NCI-H2107 treated with DMSO at 0.1 percent for 48 hours (cell line): ENCODE measurements at regions not wholly inside any gene's neighbourhood (a gene's known extent, or its start where the extent isn't known, plus 50 kb on each side); places are given as distances from the start of the nearest gene placed in this dataset.
A peak's percentile ranks its signal among the peaks of the same experiment; 100 is the strongest.

Experiments used
- DNase-seq: peaks from one replicate; lab custom pipeline; 2025; ENCODE audit not compliant: unreplicated experiment; lab: John Stamatoyannopoulos, UW

GRCh38 chr12:16415155-16415554, 67.7 kb downstream of the MGST1 start:
- no peak for DNase-seq

- DNase-seq = no peak
Measured at GRCh38 chr12:16417058-16417457, 69.6 kb downstream of the MGST1 start.

DNA sequence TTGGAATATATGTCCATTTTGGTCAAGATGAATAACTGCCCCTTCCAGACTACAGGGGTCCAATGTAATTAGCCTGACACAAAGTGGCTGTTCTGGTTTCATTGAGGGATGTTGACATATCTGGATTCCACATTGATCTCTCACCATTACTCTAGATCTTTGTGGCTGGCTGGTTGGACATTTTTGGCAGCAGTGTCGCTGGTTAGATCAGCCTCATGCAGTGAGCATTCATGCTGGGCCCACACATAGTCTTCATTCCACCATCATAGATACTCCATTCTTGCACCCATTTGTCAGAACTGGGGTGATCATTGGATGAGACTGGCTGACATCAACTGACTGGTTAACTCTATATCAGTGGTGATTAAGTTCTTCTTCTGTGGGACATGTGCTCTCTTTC, 74.4 kb downstream of the MGST1 start:
- no peak for DNase-seq

DNA sequence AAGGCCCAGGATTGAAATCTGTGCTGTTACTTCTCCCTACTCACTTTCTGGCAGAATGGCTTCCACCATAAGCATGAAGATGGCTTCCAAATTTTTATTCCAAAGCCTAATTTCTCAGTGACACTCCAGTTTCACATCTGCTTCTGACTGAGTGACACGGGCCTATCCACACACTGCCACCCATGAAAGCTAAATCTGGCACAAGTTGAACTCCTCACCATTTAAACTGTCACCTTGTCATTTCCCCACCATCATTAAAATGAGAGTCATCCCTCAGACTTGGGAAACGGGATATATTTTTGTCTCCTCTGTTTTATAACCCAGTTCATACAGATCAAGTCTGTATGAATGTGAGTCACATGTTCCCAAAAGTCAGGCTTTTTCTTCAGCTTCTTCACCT, 77.1 kb downstream of the MGST1 start:
- no peak for DNase-seq

- DNase-seq = no peak
Measured at GRCh38 chr12:16435875-16436554, 88.6 kb downstream of the MGST1 start.

DNA sequence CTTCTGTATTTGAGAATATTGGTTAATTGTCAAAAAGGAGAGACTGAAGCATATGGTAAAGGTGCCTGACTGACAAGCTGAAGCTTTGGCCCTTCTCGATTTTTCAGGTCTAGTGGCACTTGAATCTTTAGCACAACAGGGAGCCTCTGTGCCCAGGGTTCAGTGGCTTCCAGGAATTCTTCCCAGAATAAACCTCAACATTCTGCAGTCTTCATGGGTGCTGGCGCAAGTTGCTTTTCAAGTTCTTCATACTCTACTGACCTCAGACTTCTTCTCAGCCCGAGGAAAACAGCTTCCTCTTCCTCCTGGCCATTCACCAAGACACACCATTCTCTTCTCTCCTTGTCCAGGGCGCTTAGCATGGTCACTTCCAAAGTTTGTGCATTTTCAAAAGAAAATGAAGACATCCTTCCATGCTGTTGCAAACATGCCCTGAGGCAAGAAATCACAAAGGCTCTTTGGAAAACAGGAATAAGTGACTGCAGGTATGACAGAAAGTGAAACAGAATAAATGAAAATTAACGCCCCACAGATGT, 89.9 kb downstream of the MGST1 start:
- no peak for DNase-seq

DNA sequence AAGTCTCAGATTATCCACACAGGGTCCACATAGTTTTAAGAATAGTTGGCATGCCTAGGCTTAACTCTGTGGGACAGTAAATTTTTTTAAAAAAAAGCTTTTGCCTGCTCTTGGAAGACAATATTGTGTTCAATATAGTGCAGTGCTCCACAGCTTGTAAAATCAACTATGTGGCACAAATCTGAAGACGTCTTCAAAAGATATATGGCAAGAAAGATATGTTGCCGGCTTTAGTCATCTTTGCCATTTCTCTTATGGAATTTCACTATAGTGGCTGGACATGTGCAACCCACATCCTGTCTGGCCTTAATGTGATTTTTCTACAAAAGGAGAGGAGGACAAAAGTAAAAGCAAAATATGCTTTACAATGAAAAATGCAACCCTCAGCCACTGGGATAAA, 90.5 kb downstream of the MGST1 start:
- no peak for DNase-seq

GRCh38 chr12:16449459-16449858, 102.0 kb downstream of the MGST1 start:
- no peak for DNase-seq

GRCh38 chr12:16453319-16453718, 105.9 kb downstream of the MGST1 start:
- DNase-seq = no peak

DNA sequence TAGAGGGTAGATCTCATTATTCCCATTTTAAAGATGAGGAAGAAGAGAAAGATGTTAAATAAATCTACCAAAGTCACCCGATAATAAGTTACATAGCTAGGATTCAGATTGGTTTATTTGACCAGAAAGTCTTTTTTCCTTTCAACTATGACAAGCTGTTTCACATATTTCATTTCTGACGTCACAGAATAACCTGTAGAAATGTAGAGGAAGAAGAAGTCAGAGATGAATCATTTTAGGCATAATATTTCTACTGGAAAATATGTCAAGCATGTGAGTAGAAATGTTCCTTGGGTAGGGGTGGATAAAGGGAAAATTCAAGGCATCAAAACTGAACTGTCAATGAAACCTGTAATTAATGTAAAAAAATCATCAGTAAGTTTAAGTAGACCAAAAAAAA, 107.0 kb downstream of the MGST1 start:
- DNase-seq = no peak

GRCh38 chr12:16458521-16459078, 111.2 kb downstream of the MGST1 start:
- DNase-seq = no peak

DNA sequence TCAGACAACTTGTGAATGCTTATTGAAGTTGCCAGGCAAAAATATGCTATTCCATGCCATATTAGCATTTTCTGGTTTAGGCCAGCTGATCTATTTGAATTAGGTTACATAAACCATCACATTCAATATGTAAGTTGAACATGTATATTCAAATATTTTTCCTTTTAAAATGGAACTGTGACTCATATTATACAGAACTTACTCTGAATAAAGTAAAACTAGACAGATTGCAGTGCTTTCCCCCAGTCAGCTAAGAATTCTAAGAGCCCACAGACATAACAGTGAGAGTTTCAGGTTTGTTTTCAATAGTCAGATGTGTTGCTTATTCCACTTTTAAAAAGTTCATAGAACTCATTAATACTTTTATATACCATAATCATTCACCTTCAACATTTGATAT, 119.8 kb downstream of the MGST1 start:
- no peak for DNase-seq

GRCh38 chr12:16472631-16473030, 125.2 kb downstream of the MGST1 start:
- no peak for DNase-seq

DNA sequence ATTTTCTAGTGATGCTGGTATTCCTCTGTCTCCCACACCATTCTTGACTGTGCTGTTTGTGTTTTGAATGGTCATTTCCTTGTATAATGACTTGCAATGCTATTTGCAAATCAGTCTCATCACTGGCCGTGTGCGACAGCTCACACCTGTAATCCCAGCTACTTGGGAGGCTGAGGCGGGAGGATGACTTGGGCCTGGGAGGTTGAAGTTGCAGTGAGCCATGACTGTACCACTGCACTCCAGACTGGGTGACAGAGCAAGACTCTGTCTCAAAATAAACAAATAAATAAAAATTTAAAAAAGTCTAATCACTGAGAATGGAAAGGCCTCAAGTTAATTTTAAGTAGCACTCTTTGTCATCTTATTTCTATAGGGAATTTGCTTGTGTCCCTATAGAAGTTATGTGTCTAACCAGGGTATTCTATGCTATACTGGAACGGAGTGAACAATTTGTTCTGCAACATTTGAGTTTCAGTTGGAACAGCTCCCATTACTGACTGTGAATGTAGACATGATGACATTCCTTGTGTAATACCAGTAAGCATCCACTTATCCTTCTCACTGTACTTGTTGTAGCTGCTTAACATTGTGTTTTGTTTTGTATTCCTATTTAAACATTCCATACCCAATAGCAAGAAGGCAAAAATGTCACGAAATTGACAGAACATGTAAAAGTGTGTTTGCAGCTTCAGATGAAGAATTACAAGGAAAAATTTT, 126.3 kb downstream of the MGST1 start:
- DNase-seq = peak; percentile 68

DNA sequence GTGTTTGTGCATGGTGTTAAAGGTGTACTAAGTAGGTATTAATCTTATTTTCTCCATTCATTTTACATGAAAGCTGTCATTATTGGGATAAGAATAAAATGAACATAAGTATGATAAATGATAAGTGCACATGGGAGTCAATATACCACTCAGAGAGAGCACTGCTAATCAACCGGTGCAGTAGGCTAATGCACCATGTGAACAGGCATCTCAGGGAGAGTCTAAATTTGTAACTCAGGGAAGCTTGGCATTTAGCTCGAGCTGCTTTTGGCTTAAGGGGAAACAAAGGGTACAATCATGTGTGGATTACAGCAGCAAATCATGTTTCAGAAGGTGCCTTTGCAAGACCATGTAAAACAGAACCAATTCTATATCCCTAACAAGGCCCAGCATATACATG, 127.4 kb downstream of the MGST1 start:
- no peak for DNase-seq

DNA sequence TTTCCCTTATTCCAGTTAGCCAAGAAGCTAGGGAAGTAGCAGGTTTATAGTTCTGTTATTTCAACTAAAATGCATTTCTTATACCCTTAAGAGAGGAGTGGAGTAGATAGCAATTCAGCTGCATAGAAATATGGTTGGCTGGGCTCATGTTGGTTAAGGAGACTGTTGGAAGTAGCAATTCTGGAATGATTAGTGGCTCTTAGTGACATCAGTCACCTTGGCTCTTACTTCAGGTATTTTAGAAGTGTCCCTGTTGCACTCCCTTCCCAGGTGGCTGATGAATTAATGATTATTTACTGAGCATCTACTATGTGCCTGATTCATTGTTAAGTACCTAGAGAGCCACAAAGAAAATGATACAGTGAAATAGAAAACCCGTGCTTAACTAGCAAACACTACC, 128.1 kb downstream of the MGST1 start:
- no peak for DNase-seq

DNA sequence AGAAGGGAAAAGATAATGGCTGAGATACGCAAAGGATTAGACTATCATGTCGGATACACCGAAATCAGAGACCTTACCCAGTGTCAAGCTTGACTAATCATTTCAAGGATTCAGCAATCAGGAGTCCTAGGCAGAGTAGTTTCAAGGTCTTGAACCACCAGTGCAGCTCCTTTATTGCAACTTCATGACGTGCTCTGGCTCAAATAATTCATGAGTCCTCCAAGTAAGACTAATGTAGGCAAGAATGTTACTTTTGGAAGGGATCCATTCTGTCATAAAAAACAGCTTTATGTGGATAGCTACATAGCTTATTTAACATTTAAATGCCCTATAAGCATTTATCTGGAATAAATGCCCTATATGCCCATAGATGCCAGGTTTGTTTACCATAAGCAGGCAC, 123.2 kb downstream of the LMO3 start:
- no peak for DNase-seq

DNA sequence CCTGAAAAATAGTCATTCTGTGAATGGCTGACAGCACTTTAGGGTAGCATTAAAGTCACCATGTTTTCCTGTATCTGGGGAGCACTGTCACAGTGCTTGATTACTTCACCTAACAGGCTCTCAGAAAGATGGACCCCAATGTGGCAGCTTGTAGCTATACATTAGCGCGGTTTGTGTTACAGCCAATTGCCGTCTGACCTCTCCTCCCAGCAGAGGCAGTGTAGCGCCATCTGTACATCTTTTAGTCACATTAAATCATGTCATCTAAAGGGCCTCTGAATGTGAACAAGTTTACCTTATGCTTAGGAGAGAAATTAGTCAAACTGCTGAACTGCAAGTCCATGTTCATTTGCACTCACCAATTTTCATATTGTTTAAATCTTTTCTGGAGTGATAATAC, 113.7 kb downstream of the LMO3 start:
- no peak for DNase-seq

DNA sequence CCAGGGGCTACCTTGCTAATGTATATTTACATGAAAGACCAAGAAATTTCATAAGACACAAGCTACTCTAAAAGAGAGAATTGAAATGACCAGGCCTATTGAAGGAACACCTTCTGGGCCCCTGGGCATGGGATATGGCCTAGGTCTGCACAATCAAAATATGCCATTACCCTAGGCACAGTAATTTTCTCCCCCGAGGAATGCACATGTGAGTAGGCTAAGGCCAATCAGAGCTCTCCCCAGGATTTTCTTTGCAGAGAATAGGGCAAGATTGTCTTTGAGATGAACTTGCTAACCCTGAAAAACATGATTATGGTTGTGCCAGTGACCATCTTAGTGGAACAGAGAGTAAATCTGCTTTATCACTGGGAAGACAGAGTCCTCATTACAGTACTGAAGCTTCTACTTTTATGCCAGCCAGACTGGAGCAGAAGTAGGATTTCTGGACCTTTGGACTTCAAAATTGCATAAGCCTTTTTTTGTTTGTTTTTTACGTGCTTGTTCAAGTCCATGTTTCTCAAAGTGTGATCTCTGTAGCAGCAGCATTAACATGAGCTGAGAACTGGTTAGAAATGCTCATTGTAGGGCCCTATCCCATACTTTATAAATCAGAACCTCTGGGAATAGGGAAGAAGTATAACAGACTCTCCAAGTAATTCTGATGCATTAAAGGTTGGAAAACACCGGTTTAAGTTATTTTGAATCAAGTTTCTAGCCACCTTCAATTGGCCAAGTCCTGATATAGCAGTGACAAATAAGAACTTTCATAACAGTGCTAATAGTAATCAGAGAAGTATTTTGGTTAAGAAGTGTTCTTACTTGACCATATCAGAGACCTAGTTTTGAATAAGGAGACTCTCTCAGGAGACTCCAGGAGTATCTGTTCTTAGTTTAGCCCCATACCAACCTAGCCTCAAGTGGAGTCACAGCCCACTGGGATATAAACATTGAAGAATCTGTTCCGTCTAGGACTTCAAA, 112.9 kb downstream of the LMO3 start:
- no peak for DNase-seq

GRCh38 chr12:16495196-16495595, 110.8 kb downstream of the LMO3 start:
- no peak for DNase-seq
